BE2C (cell line): ENCODE measurements at regions not wholly inside any gene's neighbourhood (a gene's known extent, or its start where the extent isn't known, plus 50 kb on each side); places are given as distances from the start of the nearest gene placed in this dataset.

Source experiments
- DNase-seq: peaks from one replicate; pipeline ENCODE4 v3.0.0-alpha.2; 2020
- H3K27me3 ChIP-seq: fragments of 250-450 bp; sonication (Bioruptor Pico); 2 replicates; pipeline ENCODE4 v1.5.1; 2020; ENCODE audit warnings: mild to moderate bottlenecking
- H3K36me3 ChIP-seq: fragments of 250-450 bp; sonication (Bioruptor Pico); 2 replicates; pipeline ENCODE4 v1.5.1; 2020; ENCODE audit warnings: mild to moderate bottlenecking
- H3K4me1 ChIP-seq: fragments of 250-450 bp; sonication (Bioruptor Pico); 2 replicates; pipeline ENCODE4 v1.5.1; 2020
- H3K4me3 ChIP-seq: 2 replicates; pipeline ENCODE4 v1.5.1; 2011; ENCODE audit warnings: low read depth, low read length
- H3K9me3 ChIP-seq: fragments of 250-450 bp; sonication (Bioruptor Pico); 2 replicates; pipeline ENCODE4 v1.5.1; 2020
- TF ChIP-seq, protein P1 (sequence below): IDR thresholded peaks from 2 replicates; pipeline ENCODE4 v1.5.1; 2012; ENCODE audit warnings: mild to moderate bottlenecking, low read depth, low read length

DNA sequence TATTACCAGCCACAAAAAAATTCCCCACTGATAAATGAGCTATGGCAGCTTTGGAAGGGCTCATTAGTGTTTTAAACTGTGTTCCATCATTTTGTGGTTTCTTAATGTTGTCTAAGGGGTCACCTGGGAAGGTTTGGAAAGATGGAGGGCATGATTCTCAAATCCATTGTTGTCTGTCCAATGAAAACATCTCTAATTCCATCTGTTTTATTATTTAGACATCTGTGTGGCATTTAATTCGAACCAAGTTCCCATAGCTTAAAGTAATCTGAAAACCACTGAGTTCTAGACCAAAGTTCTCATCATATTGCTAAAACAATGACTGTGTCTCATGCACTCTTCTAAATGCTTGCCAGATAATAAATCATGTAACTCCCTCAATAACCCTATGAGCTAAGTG lies 103.8 kb upstream of the PPP3CA start:
- TF ChIP-seq, protein P1, sequence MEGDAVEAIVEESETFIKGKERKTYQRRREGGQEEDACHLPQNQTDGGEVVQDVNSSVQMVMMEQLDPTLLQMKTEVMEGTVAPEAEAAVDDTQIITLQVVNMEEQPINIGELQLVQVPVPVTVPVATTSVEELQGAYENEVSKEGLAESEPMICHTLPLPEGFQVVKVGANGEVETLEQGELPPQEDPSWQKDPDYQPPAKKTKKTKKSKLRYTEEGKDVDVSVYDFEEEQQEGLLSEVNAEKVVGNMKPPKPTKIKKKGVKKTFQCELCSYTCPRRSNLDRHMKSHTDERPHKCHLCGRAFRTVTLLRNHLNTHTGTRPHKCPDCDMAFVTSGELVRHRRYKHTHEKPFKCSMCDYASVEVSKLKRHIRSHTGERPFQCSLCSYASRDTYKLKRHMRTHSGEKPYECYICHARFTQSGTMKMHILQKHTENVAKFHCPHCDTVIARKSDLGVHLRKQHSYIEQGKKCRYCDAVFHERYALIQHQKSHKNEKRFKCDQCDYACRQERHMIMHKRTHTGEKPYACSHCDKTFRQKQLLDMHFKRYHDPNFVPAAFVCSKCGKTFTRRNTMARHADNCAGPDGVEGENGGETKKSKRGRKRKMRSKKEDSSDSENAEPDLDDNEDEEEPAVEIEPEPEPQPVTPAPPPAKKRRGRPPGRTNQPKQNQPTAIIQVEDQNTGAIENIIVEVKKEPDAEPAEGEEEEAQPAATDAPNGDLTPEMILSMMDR: no peak
- no peaks in the 10 kb centered on the region for H3K27me3 ChIP-seq
- no peaks in the 10 kb centered on the region for H3K36me3 ChIP-seq
- H3K4me1 ChIP-seq: no peaks in the 10 kb centered on the region
- H3K9me3 ChIP-seq: no peaks in the 10 kb centered on the region
- no peak for DNase-seq
- no peak overlapping the region for H3K4me3 ChIP-seq

DNA sequence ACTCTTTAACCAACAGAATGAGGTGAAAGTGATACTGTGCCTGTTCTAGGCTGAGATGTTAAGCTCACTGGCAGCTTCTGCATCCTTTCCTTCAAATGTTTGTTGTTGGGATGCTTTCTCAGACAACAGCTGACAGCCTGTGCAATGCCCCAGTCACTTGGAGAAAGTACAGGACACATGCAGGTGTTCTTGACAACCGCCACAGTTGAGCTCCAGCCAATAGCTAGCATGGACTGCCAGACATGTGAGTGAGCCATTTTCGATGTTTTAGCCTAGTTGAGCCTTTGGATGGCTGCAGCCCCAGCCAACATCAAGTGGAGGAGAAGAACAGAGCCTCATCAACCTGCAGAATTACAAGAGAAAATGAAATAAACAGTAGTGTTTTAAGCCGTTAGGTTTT lies 94.1 kb upstream of the PPP3CA start:
- Histone ChIP-seq H3K4me3 (no peak overlapping the region), H3K27me3 (no peaks in the 10 kb centered on the region), H3K9me3 (no peaks in the 10 kb centered on the region), H3K4me1 (no peaks in the 10 kb centered on the region), H3K36me3 (no peaks in the 10 kb centered on the region)
- TF ChIP-seq, protein P1: no peak
- no peak for DNase-seq

DNA sequence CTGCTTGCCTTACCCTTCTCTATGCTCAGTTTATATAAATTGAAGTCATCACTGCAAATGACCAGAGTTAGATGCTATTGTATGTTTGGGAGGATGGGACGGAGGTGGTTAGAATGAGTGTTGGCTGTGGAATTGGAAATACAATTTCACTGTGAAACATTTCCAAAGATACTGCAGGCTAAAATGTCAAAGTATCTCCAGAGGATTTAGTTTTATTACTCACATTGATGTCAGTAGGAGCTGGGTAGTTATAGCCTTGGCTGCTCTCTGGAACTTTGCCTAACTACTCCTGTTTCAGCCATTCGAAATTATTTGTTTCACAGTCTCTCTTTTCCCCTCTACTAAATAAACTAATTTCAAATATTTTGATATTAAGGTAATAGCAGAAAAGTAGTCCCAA lies 92.6 kb upstream of the PPP3CA start:
- no peak for DNase-seq
- Histone ChIP-seq H3K9me3 (no peaks in the 10 kb centered on the region), H3K4me3 (no peak overlapping the region), H3K36me3 (no peaks in the 10 kb centered on the region), H3K4me1 (no peaks in the 10 kb centered on the region), H3K27me3 (no peaks in the 10 kb centered on the region)
- TF ChIP-seq, protein P1: no peak

DNA sequence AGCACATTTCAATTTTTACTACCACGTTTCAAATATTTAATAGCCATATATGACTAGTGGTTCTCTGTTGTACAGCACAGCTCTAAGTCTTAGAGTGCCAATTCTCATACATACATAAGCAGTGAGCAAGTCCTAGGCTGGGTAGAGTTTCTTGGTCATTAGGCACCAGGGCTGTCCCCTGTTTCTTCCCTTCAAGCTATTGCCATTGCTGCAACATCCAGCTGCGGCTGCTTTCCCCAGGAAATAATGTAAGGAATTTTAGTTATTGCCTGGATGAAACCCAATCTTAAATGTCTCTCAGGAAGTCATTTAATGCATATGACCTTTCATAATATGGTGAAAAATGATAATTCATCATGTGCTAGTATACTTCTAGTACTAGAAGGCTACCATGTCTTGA lies 74.1 kb upstream of the PPP3CA start:
- Histone ChIP-seq H3K4me3 (no peak overlapping the region), H3K27me3 (no peaks in the 10 kb centered on the region), H3K4me1 (no peaks in the 10 kb centered on the region), H3K9me3 (no peaks in the 10 kb centered on the region), H3K36me3 (no peaks in the 10 kb centered on the region)
- no peak for DNase-seq
- TF ChIP-seq, protein P1: no peak

DNA sequence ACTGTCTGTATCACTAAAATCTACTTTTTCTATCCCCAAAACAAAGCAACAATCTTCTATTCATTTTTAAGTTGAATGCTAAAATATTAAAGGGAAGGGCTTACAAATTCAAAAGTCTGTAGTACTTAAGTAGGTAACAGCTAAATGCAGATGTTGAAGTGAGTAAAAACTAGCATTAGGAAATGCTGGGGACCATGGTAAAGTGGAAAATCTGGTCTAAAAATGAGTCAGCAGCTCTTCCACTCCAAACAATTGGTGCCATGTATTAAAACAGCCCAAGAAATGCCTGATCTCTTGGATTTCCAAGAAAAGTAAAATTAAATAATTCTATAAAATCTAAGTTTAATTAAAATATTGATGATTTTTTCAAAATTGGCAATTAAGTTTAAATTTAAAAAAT lies 73.3 kb upstream of the PPP3CA start:
- Histone ChIP-seq H3K27me3 (no peaks in the 10 kb centered on the region), H3K36me3 (no peaks in the 10 kb centered on the region), H3K4me3 (no peak overlapping the region), H3K4me1 (no peaks in the 10 kb centered on the region), H3K9me3 (no peaks in the 10 kb centered on the region)
- no peak for DNase-seq
- TF ChIP-seq, protein P1: no peak

DNA sequence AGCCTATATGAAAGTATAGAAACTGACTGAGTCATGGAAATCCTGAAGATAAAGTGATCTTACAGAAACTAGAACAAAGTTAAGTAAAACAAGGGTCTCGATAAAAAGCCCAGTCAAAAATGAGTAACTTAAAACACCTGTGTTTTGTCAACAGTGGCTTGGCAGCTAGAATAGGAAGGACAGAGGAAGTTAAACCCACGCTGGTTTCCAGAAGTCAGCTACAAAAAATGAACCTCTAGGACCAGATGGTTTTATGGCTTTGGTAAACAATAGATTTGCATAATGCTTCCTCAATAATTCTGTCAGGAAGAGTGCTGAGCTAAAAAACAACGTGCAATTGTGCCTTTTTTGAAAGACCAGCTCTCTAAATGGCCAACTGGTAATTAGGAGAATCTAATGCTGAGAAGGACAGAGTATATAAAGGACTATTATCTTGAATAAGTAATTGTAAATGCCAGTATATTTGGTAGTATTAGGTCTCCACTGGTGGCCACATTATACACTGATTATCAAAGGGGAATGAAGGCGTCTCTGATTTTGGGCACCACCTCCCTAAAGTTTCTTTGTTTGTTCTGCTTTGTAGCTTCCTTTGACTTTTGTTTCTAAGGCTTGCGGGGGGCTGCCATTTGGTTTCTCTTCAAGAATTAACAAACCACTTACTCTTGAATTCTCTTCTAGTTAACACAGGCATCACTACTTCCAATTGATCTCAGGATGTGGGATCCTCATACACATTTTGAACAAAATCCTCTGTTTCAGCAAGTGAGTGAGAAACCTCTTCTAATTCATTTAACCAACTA lies 72.2 kb upstream of the PPP3CA start:
- no peaks in the 10 kb centered on the region for H3K27me3 ChIP-seq
- H3K9me3 ChIP-seq: no peaks in the 10 kb centered on the region
- no peak overlapping the region for H3K4me3 ChIP-seq
- H3K36me3 ChIP-seq: no peaks in the 10 kb centered on the region
- DNase-seq: no peak
- H3K4me1 ChIP-seq: no peaks in the 10 kb centered on the region
- TF ChIP-seq, protein P1: no peak
